Prostate gland (tissue), 2 donors: ENCODE measurements at regions not wholly inside any gene's neighbourhood (a gene's known extent, or its start where the extent isn't known, plus 50 kb on each side); places are given as distances from the start of the nearest gene placed in this dataset.

Experiments used
- DNase-seq: peaks from one replicate; pipeline ENCODE4 v3.0.0-alpha.2; 2019; ENCODE audit warnings: low spot score
- H3K27ac ChIP-seq, 2 donors: fragments of 200-600 bp; sonication (generic); 2 replicates each; pipeline ENCODE4 v1.5.1; 2017 to 2019
- H3K27me3 ChIP-seq: fragments of 200-600 bp; sonication (generic); replicated peaks from 2 replicates; pipeline ENCODE4 v1.5.1; 2019; ENCODE audit not compliant: insufficient read depth
- H3K36me3 ChIP-seq, 2 donors: fragments of 200-600 bp; sonication (generic); 1 replicate in 1 of 2; 2 replicates in 1 of 2; pipeline versions ENCODE4 v1.5.1 to v1.8.1; 2017 to 2019
- H3K4me1 ChIP-seq: fragments of 200-600 bp; sonication (generic); replicated peaks from 2 replicates; pipeline ENCODE4 v1.5.1; 2019
- H3K4me3 ChIP-seq, 2 donors: fragments of 200-600 bp; sonication (generic); 2 replicates each; pipeline ENCODE4 v1.5.1; 2017 to 2019
- H3K9me3 ChIP-seq: fragments of 200-600 bp; sonication (generic); 2 replicates; pipeline ENCODE4 v1.5.1; 2017
- CTCF ChIP-seq, 4 experiments: fragments of 200-600 bp in 2 of 4; fragments of 450-650 bp in 2 of 4; sonication (generic) in 2 of 4; IDR thresholded peaks; 1 replicate in 3 of 4; 2 replicates in 1 of 4; pipeline ENCODE4 v1.5.1; 2016 to 2019; ENCODE audit warnings: antibody characterized with exemption in 4 of 4, mild to moderate bottlenecking in 2 of 4, moderate library complexity in 2 of 4
- POLR2A ChIP-seq: fragments of 450-650 bp; IDR thresholded peaks from one replicate; pipeline ENCODE4 v1.6.1; 2016; ENCODE audit warnings: antibody characterized with exemption, mild to moderate bottlenecking
- POLR2AphosphoS5 ChIP-seq: sonication (generic); formaldehyde crosslinking; IDR thresholded peaks from one replicate; pipeline ENCODE4 v1.6.1; 2017; ENCODE audit warnings: antibody characterized with exemption
- WGBS: methylation state at CpG from one replicate; pipeline ENCODE4 v1.1.5; 2018; 5-methylcytosine and 5-hydroxymethylcytosine counted together
- intact Hi-C: fragments of 100-400 bp; cut with DNase I; formaldehyde crosslinking; loops from one replicate; pipeline ENCODE4 v1.14.2; 2022

DNA sequence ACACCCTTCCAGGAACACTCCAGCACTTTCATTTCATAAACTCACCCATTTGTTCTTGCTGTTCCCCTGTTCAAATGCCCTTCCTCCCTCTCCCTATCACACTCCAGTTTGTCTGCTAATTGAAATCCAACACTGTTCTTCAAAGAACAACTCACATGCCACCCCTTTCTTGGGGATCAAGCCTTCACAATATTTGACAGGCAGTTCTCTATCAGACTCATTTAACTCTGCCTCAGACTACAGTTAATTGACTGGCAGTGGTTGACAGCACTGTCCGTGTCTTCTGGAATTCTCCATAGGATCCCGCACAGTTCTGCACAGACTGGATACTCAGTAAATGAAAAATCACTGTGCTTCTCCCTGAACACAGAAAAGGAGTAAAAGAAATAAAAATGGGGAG, 87.8 kb downstream of the PMP22 start:
- no peak overlapping the region for H3K4me3 ChIP-seq
- no peak for DNase-seq
- H3K27me3 ChIP-seq: no peaks in the 10 kb centered on the region
- WGBS: 88% methylated on average over 2 of the region's 2 CpGs
- intact Hi-C loops: no loop called here
- no peaks in the 10 kb centered on the region for H3K4me1 ChIP-seq
- H3K9me3 ChIP-seq: no peaks in the 10 kb centered on the region
- no peak for TF ChIP-seq POLR2AphosphoS5
- no peak for TF ChIP-seq POLR2A
- TF ChIP-seq CTCF (IDR thresholded peaks at IDR 0.05): no peak
- H3K27ac ChIP-seq: no peak overlapping the region
- H3K36me3 ChIP-seq: no peaks in the 10 kb centered on the region

GRCh38 chr17:15175356-15175755, 89.8 kb downstream of the PMP22 start:
- Histone ChIP-seq H3K36me3 (no peaks in the 10 kb centered on the region), H3K27me3 (no peaks in the 10 kb centered on the region), H3K4me3 (no peak overlapping the region), H3K9me3 (no peaks in the 10 kb centered on the region), H3K4me1 (no peaks in the 10 kb centered on the region), H3K27ac (no peak overlapping the region)
- intact Hi-C loops: no loop called here
- no peak for DNase-seq
- TF ChIP-seq POLR2AphosphoS5: no peak
- 47% methylated on average over 7 of the region's 7 CpGs for WGBS

- 30% methylated on average over 9 of the region's 9 CpGs for WGBS
- TF ChIP-seq POLR2A (no peak), POLR2AphosphoS5 (no peak), CTCF (IDR thresholded peaks at IDR 0.05) (peak in 3 of 4 experiments; percentile 61 to 69 (median 62))
- no peaks in the 10 kb centered on the region for H3K9me3 ChIP-seq
- intact Hi-C loops: no loop called here
- peak; percentile 33 for DNase-seq
- no peaks in the 10 kb centered on the region for H3K36me3 ChIP-seq
- H3K4me3 ChIP-seq: no peak overlapping the region
- H3K27me3 ChIP-seq: no peaks in the 10 kb centered on the region
- H3K27ac ChIP-seq: no peak overlapping the region
- no peaks in the 10 kb centered on the region for H3K4me1 ChIP-seq
These were observed 93.7 kb downstream of the PMP22 start for GRCh38 chr17:15171167-15172047.

DNA sequence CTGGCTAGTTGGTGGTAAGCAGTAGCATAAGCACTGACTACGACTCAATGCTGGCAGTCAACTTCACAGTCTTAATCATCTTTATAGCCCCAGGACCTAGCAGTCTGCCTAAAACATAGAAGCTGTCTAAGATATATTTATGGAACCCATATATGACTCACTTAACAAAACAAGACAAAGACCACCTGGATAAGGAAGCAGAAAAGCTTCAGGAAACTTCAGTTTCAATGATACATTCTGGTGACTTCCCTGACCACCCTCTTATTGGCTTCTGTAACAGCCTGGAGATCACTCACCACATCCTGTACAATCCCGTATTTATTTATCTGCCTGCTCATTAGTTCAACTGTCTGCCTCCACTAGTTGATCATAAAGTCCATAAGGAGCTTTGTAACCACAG, 95.5 kb downstream of the PMP22 start:
- intact Hi-C loops: no loop called here
- H3K9me3 ChIP-seq: no peaks in the 10 kb centered on the region
- H3K27me3 ChIP-seq: no peaks in the 10 kb centered on the region
- H3K27ac ChIP-seq: no peak overlapping the region
- H3K36me3 ChIP-seq: no peaks in the 10 kb centered on the region
- no peak for DNase-seq
- no peaks in the 10 kb centered on the region for H3K4me1 ChIP-seq
- no peak overlapping the region for H3K4me3 ChIP-seq
- WGBS: 73% methylated on average over 2 of the region's 2 CpGs
- TF ChIP-seq CTCF (IDR thresholded peaks at IDR 0.05) (no peak), POLR2AphosphoS5 (no peak), POLR2A (no peak)

DNA sequence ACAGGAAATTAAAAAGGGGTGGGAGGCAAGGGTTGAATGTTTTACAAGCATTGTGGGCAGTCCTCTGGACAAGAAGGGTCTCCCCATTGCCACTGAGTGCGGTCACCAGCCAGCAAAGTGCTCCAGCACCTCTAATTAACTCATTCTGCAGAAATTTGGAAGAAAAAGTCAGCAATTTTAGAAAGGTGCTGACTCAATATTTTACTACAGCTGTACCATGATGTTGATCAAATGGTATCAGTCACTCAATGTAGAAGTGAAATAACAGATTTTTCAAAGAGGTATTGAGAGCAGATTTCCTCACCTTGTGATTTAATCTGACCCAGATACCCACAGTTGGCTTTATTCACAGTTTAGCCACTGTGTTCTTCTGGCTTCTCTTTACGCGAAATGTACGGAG, 96.7 kb downstream of the PMP22 start:
- intact Hi-C loops: no loop called here
- Histone ChIP-seq H3K4me3 (no peak overlapping the region), H3K4me1 (no peaks in the 10 kb centered on the region), H3K9me3 (no peaks in the 10 kb centered on the region), H3K36me3 (no peaks in the 10 kb centered on the region), H3K27me3 (no peaks in the 10 kb centered on the region), H3K27ac (no peak overlapping the region)
- DNase-seq: no peak
- 39% methylated on average over 4 of the region's 4 CpGs for WGBS
- TF ChIP-seq POLR2A (no peak), POLR2AphosphoS5 (no peak), CTCF (IDR thresholded peaks at IDR 0.05) (no peak)
